Spleen (tissue), 7 donors: ENCODE measurements at regions not wholly inside any gene's neighbourhood (a gene's known extent, or its start where the extent isn't known, plus 50 kb on each side); places are given as distances from the start of the nearest gene placed in this dataset.

Experiments used
- CTCF ChIP-seq, 11 experiments: fragments of 200-600 bp in 7 of 11; fragments of 450-650 bp in 4 of 11; sonication (generic) in 4 of 11; IDR thresholded peaks in 8 of 11; conservative IDR thresholded peaks in 3 of 11; 1 replicate in 7 of 11; 2 replicates in 4 of 11; pipeline versions ENCODE4 v1.4.0 to v1.8.0; 2016 to 2021; ENCODE audit warnings: antibody characterized with exemption in 11 of 11, inconsistent platforms in 4 of 11, mild to moderate bottlenecking in 1 of 11
- POLR2A ChIP-seq, 3 donors: fragments of 450-650 bp; IDR thresholded peaks; one replicate each; pipeline ENCODE4 v1.5.1; 2017; ENCODE audit warnings: antibody characterized with exemption in 3 of 3, mild to moderate bottlenecking in 1 of 3
- donor health status: DM: no; HTN: no; CAD: no; lungs with moderate emphysema.
- donor health status: DM: no; HTN: no; CAD: no.
- donor health status: DM: no; HTN: no; CAD: no.

GRCh38 chr3:181952929-181953328, 241.2 kb downstream of the SOX2 start:
- no peak for TF ChIP-seq POLR2A (IDR thresholded peaks at IDR 0.05)
- TF ChIP-seq CTCF (IDR thresholded peaks at IDR 0.05 in 8 of 11, conservative IDR thresholded peaks at IDR 0.05 in 3 of 11) = no peak
